ENCODE measurements at regions not wholly inside any gene's neighbourhood (a gene's known extent, or its start where the extent isn't known, plus 50 kb on each side); places are given as distances from the start of the nearest gene placed in this dataset.

GRCh38 chr9:12271421-12271891, 421.7 kb upstream of the TYRP1 start:
- H4K20me1 ChIP-seq (replicated peaks; ENCODE audit: control insufficient read depth, extremely low read depth, insufficient read depth, low read length), result no peaks in the 10 kb centered on the region
- BruUV-seq (replicated peaks), result no TSS peak
- no peak for DNase-seq (ENCODE audit: low read depth, low spot score)
- TF ChIP-seq GATA2 (IDR thresholded peaks at IDR 0.05; ENCODE audit: insufficient read depth, insufficient read length, low read depth, low read length) (no peak), JUN (IDR thresholded peaks at IDR 0.05; ENCODE audit: borderline replicate concordance, insufficient read depth, insufficient read length, low read depth) (no peak), EZH2 (IDR thresholded peaks at IDR 0.05; ENCODE audit: borderline replicate concordance, low read depth, low read length, severe bottlenecking) (no peak), MYC (IDR thresholded peaks at IDR 0.05; ENCODE audit: low read depth, low read length) (no peak), POLR2AphosphoS5 (IDR thresholded peaks at IDR 0.05; ENCODE audit: insufficient read depth, low read depth, low read length) (no peak), POLR2A (IDR thresholded peaks at IDR 0.05; ENCODE audit: low read depth, low read length) (no peak), FOS (IDR thresholded peaks at IDR 0.05; ENCODE audit: borderline replicate concordance, insufficient read depth, low read length) (no peak)
- TF ChIP-seq, protein P1, sequence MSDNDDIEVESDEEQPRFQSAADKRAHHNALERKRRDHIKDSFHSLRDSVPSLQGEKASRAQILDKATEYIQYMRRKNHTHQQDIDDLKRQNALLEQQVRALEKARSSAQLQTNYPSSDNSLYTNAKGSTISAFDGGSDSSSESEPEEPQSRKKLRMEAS (IDR thresholded peaks at IDR 0.05; ENCODE audit: insufficient read depth, insufficient read length), result no peak
- TF ChIP-seq, protein P2, sequence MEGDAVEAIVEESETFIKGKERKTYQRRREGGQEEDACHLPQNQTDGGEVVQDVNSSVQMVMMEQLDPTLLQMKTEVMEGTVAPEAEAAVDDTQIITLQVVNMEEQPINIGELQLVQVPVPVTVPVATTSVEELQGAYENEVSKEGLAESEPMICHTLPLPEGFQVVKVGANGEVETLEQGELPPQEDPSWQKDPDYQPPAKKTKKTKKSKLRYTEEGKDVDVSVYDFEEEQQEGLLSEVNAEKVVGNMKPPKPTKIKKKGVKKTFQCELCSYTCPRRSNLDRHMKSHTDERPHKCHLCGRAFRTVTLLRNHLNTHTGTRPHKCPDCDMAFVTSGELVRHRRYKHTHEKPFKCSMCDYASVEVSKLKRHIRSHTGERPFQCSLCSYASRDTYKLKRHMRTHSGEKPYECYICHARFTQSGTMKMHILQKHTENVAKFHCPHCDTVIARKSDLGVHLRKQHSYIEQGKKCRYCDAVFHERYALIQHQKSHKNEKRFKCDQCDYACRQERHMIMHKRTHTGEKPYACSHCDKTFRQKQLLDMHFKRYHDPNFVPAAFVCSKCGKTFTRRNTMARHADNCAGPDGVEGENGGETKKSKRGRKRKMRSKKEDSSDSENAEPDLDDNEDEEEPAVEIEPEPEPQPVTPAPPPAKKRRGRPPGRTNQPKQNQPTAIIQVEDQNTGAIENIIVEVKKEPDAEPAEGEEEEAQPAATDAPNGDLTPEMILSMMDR (IDR thresholded peaks at IDR 0.05; ENCODE audit: extremely low read depth in 1 of 2, insufficient read depth in 1 of 2, low read depth in 1 of 2, low read length in 2 of 2), result no peak
- H3K4me2 ChIP-seq (ENCODE audit: insufficient read depth, low read length), result no peak overlapping the region
- H3K9me3 ChIP-seq (replicated peaks; ENCODE audit: control insufficient read depth, insufficient read depth, low read length), result no peaks in the 10 kb centered on the region
- no peak overlapping the region for H3K27ac ChIP-seq (ENCODE audit: insufficient read depth, low read depth, low read length)
- intact Hi-C loops (cut with micrococcal nuclease) (no loop called here), dilution Hi-C loops (cut with MboI; ENCODE audit: extremely low pct_ligation_motif_present, low sequenced_read_pairs) (no loop called here)
- FAIRE-seq, result no peak
- H2AFZ ChIP-seq (ENCODE audit: low read depth, low read length), result no peak overlapping the region
- no peak overlapping the region for H3K9ac ChIP-seq (replicated peaks; ENCODE audit: extremely low read depth, insufficient read depth, low read length)
- POLR2A ChIA-PET, result no interaction called here
- no peaks in the 10 kb centered on the region for H3K9me1 ChIP-seq (replicated peaks; ENCODE audit: control insufficient read depth, extremely low read depth, insufficient read depth, low read length)
- no peak overlapping the region for H3K4me3 ChIP-seq (replicated peaks in 1 of 3; ENCODE audit: insufficient read depth in 1 of 3, low read depth in 1 of 3, low read length in 3 of 3)
- no peaks in the 10 kb centered on the region for H3K27me3 ChIP-seq (ENCODE audit: control insufficient read depth in 2 of 2, insufficient read depth in 2 of 2, low read length in 2 of 2)
- no peaks in the 10 kb centered on the region for H3K79me2 ChIP-seq (ENCODE audit: control insufficient read depth, insufficient read depth, low read length)
- no peaks in the 10 kb centered on the region for H3K4me1 ChIP-seq (ENCODE audit: control insufficient read depth, extremely low read depth, insufficient read depth, low read length)
- CTCF ChIA-PET, result no interaction called here
- H3K36me3 ChIP-seq (ENCODE audit: control insufficient read depth in 2 of 2, extremely low read depth in 1 of 2, insufficient read depth in 2 of 2, low read length in 2 of 2), result no peaks in the 10 kb centered on the region
